Endothelial cell of umbilical vein (primary cell): ENCODE measurements at regions not wholly inside any gene's neighbourhood (a gene's known extent, or its start where the extent isn't known, plus 50 kb on each side); places are given as distances from the start of the nearest gene placed in this dataset.

Source experiments
- BruUV-seq: library from RNA; stranded (reverse); fragments of 400-500 nt; replicated peaks from 2 replicates; lab custom pipeline; 2021; lab: Mats Ljungman, UMichigan
- CTCF ChIA-PET: fragments of 300-600, 350-600 bp; sonication (Branson Sonifier 250); formaldehyde crosslinking; loops from one replicate; lab custom pipeline; 2021; ENCODE audit warnings: antibody characterized with exemption, inconsistent platforms; lab: Charles Lee
- POLR2A ChIA-PET: fragments of 300-600, 350-600 bp; sonication (Branson Sonifier 250); formaldehyde crosslinking; loops from one replicate; lab custom pipeline; 2021; ENCODE audit warnings: antibody characterized with exemption, inconsistent platforms; lab: Charles Lee
- DNase-seq: peaks from one replicate; pipeline ENCODE4 v3.0.0-alpha.2; 2011; ENCODE audit warnings: low read depth, low spot score
- FAIRE-seq: peaks from 2 replicates; lab custom pipeline; 2011; peaks lifted over from hg19 to GRCh38; lab: Jason Lieb, UNC
- H2AFZ ChIP-seq: 2 replicates; pipeline ENCODE4 v1.6.0; 2012; ENCODE audit warnings: low read depth, low read length, control low read depth, inconsistent platforms
- H3K27ac ChIP-seq: 2 replicates; pipeline ENCODE4 v1.5.1; 2011; ENCODE audit warnings: low read depth, mild to moderate bottlenecking, control low read depth, low read length, moderate library complexity; ENCODE audit not compliant: insufficient read depth
- H3K27me3 ChIP-seq, 2 experiments: 2 replicates each; pipeline versions ENCODE4 v1.6.0 to v1.6.1; 2011; ENCODE audit warnings: low read length in 2 of 2, mixed read lengths in 1 of 2; ENCODE audit not compliant: control insufficient read depth in 2 of 2, insufficient read depth in 2 of 2
- H3K36me3 ChIP-seq, 2 experiments: 2 replicates in 1 of 2; 3 replicates in 1 of 2; pipeline ENCODE4 v1.5.1; 2011; ENCODE audit warnings: low read length in 2 of 2, mild to moderate bottlenecking in 1 of 2, moderate library complexity in 1 of 2; ENCODE audit not compliant: control insufficient read depth in 2 of 2, insufficient read depth in 2 of 2; ENCODE audit errors: extremely low read depth in 1 of 2
- H3K4me1 ChIP-seq: 3 replicates; pipeline ENCODE4 v1.5.1; 2011; ENCODE audit warnings: mild to moderate bottlenecking, low read length; ENCODE audit not compliant: control insufficient read depth, insufficient read depth; ENCODE audit errors: extremely low read depth
- H3K4me2 ChIP-seq: 2 replicates; pipeline ENCODE4 v1.6.1; 2011; ENCODE audit warnings: low read length, control low read depth, mixed read lengths; ENCODE audit not compliant: insufficient read depth
- H3K4me3 ChIP-seq, 3 experiments: fragments of 200-600 bp in 1 of 3; sonication (generic), shearing (Covaris generic) in 1 of 3; replicated peaks in 1 of 3; 2 replicates each; pipeline ENCODE4 v1.5.1; 2011 to 2016; ENCODE audit warnings: control low read depth in 3 of 3, low read length in 3 of 3, mild to moderate bottlenecking in 2 of 3, inconsistent platforms in 1 of 3, low read depth in 1 of 3, moderate library complexity in 1 of 3; ENCODE audit not compliant: insufficient read depth in 1 of 3
- H3K79me2 ChIP-seq: 2 replicates; pipeline ENCODE4 v1.6.0; 2012; ENCODE audit warnings: low read length, inconsistent platforms; ENCODE audit not compliant: control insufficient read depth, insufficient read depth
- H3K9ac ChIP-seq: replicated peaks from 2 replicates; pipeline ENCODE3; 2011; ENCODE audit warnings: low read length, control low read depth; ENCODE audit not compliant: insufficient read depth; ENCODE audit errors: extremely low read depth
- H3K9me1 ChIP-seq: replicated peaks from 3 replicates; pipeline ENCODE4 v1.6.0; 2011; ENCODE audit warnings: mild to moderate bottlenecking, low read length; ENCODE audit not compliant: control insufficient read depth, insufficient read depth; ENCODE audit errors: extremely low read depth
- H3K9me3 ChIP-seq: replicated peaks from 2 replicates; pipeline ENCODE4 v1.5.1; 2012; ENCODE audit warnings: low read length, inconsistent platforms; ENCODE audit not compliant: control insufficient read depth, insufficient read depth
- H4K20me1 ChIP-seq: replicated peaks from 2 replicates; pipeline ENCODE3; 2011; ENCODE audit warnings: mild to moderate bottlenecking, low read length; ENCODE audit not compliant: control insufficient read depth, insufficient read depth; ENCODE audit errors: extremely low read depth
- EZH2 ChIP-seq: IDR thresholded peaks from 2 replicates; pipeline ENCODE4 v1.6.1; 2012; ENCODE audit warnings: borderline replicate concordance, low read depth, mild to moderate bottlenecking, moderate library complexity, low read length, inconsistent platforms; ENCODE audit not compliant: severe bottlenecking
- FOS ChIP-seq: IDR thresholded peaks from 2 replicates; pipeline ENCODE4 v1.6.1; 2011; ENCODE audit warnings: mild to moderate bottlenecking, low read length, moderate library complexity, borderline replicate concordance; ENCODE audit not compliant: insufficient read depth
- GATA2 ChIP-seq: IDR thresholded peaks from 2 replicates; pipeline ENCODE4 v1.7.0; 2011; ENCODE audit warnings: low read depth, mild to moderate bottlenecking, moderate library complexity, mixed read lengths, low read length; ENCODE audit not compliant: insufficient read length, insufficient read depth
- JUN ChIP-seq: IDR thresholded peaks from 2 replicates; pipeline ENCODE4 v1.6.1; 2011; ENCODE audit warnings: borderline replicate concordance, low read depth; ENCODE audit not compliant: insufficient read length, insufficient read depth
- MYC ChIP-seq: IDR thresholded peaks from one replicate; pipeline ENCODE4 v1.6.1; 2011; ENCODE audit warnings: mild to moderate bottlenecking, low read depth, low read length
- POLR2A ChIP-seq: IDR thresholded peaks from 2 replicates; pipeline ENCODE4 v1.6.1; 2012; ENCODE audit warnings: low read depth, mild to moderate bottlenecking, control low read depth, low read length
- POLR2AphosphoS5 ChIP-seq: IDR thresholded peaks from 2 replicates; pipeline ENCODE4 v1.6.1; 2012; ENCODE audit warnings: low read depth, mild to moderate bottlenecking, control low read depth, low read length, moderate library complexity; ENCODE audit not compliant: insufficient read depth
- dilution Hi-C: fragments of 300-500 bp; cut with MboI; formaldehyde crosslinking; loops from one replicate; pipeline ENCODE4 v1.15.0; 2019; ENCODE audit warnings: low sequenced_read_pairs; ENCODE audit not compliant: extremely low pct_ligation_motif_present
- intact Hi-C: fragments of 100-400 bp; cut with micrococcal nuclease; formaldehyde crosslinking; loops from one replicate; pipeline ENCODE4 v1.10.0; 2022
- TF ChIP-seq, protein P1 (sequence below): IDR thresholded peaks from 2 replicates; pipeline ENCODE4 v1.6.1; 2011; ENCODE audit not compliant: insufficient read depth, insufficient read length
- TF ChIP-seq, protein P2 (sequence below), 2 donors: IDR thresholded peaks; 1 replicate in 1 of 2; 2 replicates in 1 of 2; pipeline ENCODE4 v1.5.1; 2011; ENCODE audit warnings: low read length in 2 of 2, mild to moderate bottlenecking in 2 of 2, moderate library complexity in 2 of 2, control low read depth in 1 of 2, inconsistent platforms in 1 of 2, low read depth in 1 of 2; ENCODE audit not compliant: insufficient read depth in 1 of 2; ENCODE audit errors: extremely low read depth in 1 of 2

DNA sequence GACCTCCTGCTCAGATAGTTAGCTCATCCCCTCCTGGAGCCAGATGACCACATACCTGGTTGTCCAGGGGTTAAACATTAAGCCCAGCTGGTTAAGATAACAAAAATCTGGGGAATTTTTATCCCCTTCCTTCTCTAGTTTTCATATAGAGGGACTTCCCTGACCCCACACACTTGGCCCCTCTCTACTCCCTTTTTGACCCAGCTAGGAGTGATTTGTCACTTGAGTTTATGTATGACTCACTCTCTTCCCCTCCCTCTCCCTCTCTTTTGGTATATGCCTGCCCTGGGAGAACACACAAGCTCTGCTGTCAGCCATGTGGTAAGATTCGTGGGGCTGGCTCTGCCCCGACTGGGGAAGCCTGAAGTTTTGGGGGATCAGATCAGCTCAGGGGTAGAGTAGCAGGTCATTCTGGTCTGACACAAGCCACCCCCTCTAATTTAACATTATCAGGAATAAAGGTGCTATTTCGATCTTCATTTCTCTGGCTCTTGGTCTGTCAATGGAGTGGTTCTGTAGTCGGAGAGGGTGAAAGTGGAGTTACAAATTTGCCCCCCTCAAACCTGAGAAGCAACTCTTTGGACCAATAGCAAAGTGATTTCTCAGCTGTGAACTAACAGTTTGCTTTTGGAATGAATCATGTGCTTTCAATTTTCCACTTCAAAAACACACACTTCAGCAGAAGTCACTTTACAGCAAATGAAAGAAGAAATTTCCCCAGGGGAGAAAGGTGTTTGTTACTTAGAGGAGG lies 415.3 kb upstream of the CADM1 start:
- Histone ChIP-seq H4K20me1 (no peaks in the 10 kb centered on the region), H3K27ac (no peak overlapping the region), H3K4me1 (no peaks in the 10 kb centered on the region), H3K4me2 (no peak overlapping the region), H3K27me3 (no peaks in the 10 kb centered on the region), H3K4me3 (no peak overlapping the region), H3K79me2 (no peaks in the 10 kb centered on the region), H3K36me3 (no peaks in the 10 kb centered on the region), H3K9me3 (peaks cover 5% of the 10 kb centered on the region), H3K9ac (no peak overlapping the region), H3K9me1 (no peaks in the 10 kb centered on the region), H2AFZ (no peak overlapping the region)
- intact Hi-C loops (no loop called here), dilution Hi-C loops (no loop called here)
- FAIRE-seq (no peak), DNase-seq (no peak)
- CTCF ChIA-PET: no interaction called here
- BruUV-seq: no TSS peak
- POLR2A ChIA-PET: no interaction called here
- TF ChIP-seq POLR2A (no peak), GATA2 (no peak), EZH2 (no peak), FOS (no peak), MYC (no peak), POLR2AphosphoS5 (no peak), JUN (no peak)
- TF ChIP-seq, protein P1, sequence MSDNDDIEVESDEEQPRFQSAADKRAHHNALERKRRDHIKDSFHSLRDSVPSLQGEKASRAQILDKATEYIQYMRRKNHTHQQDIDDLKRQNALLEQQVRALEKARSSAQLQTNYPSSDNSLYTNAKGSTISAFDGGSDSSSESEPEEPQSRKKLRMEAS: no peak
- TF ChIP-seq, protein P2, sequence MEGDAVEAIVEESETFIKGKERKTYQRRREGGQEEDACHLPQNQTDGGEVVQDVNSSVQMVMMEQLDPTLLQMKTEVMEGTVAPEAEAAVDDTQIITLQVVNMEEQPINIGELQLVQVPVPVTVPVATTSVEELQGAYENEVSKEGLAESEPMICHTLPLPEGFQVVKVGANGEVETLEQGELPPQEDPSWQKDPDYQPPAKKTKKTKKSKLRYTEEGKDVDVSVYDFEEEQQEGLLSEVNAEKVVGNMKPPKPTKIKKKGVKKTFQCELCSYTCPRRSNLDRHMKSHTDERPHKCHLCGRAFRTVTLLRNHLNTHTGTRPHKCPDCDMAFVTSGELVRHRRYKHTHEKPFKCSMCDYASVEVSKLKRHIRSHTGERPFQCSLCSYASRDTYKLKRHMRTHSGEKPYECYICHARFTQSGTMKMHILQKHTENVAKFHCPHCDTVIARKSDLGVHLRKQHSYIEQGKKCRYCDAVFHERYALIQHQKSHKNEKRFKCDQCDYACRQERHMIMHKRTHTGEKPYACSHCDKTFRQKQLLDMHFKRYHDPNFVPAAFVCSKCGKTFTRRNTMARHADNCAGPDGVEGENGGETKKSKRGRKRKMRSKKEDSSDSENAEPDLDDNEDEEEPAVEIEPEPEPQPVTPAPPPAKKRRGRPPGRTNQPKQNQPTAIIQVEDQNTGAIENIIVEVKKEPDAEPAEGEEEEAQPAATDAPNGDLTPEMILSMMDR (IDR thresholded peaks at IDR 0.05; ENCODE audit: extremely low read depth in 1 of 2, insufficient read depth in 1 of 2, low read depth in 1 of 2, low read length in 2 of 2): no peak
